HEK293 (cell line): ENCODE measurements at regions not wholly inside any gene's neighbourhood (a gene's known extent, or its start where the extent isn't known, plus 50 kb on each side); places are given as distances from the start of the nearest gene placed in this dataset.

Experiments used
- CTCF ChIA-PET: fragments of 350-600 bp; formaldehyde crosslinking; extraction: SDS; loops from one replicate; lab custom pipeline; 2021; ENCODE audit warnings: antibody characterized with exemption; lab: Yijun Ruan, JAX
- POLR2A ChIA-PET: fragments of 300-600 bp; formaldehyde crosslinking; extraction: SDS; loops from one replicate; lab custom pipeline; 2020; ENCODE audit warnings: antibody characterized with exemption, inconsistent platforms; lab: Yijun Ruan, JAX
- H3K27ac ChIP-seq: fragments of 200-500 bp; sonication (Bioruptor generic); 2 replicates; pipeline ENCODE4 v1.5.1; 2014; ENCODE audit warnings: low read depth, low read length, control low read depth, inconsistent platforms; ENCODE audit errors: extremely low read depth
- H3K36me3 ChIP-seq, 2 experiments: fragments of 200-500 bp in 1 of 2; sonication (Bioruptor generic) in 1 of 2; 1 replicate in 1 of 2; 2 replicates in 1 of 2; pipeline ENCODE4 v1.5.1; 2014 to 2017; ENCODE audit warnings: inconsistent platforms in 2 of 2, low read length in 2 of 2; ENCODE audit not compliant: control insufficient read depth in 2 of 2, insufficient read depth in 1 of 2
- H3K4me1 ChIP-seq: fragments of 200-500 bp; sonication (Bioruptor generic); 2 replicates; pipeline ENCODE4 v1.5.1; 2014; ENCODE audit warnings: mild to moderate bottlenecking, low read length, inconsistent platforms; ENCODE audit not compliant: control insufficient read depth, insufficient read depth
- H3K4me3 ChIP-seq: 2 replicates; pipeline ENCODE4 v1.5.1; 2011; ENCODE audit warnings: low read depth, mild to moderate bottlenecking, control low read depth, low read length, moderate library complexity
- H3K9me3 ChIP-seq: fragments of 200-500 bp; sonication (Bioruptor generic); 2 replicates; pipeline ENCODE4 v1.5.1; 2014; ENCODE audit warnings: low read depth, low read length, inconsistent platforms; ENCODE audit not compliant: control insufficient read depth, insufficient read depth
- KLF1 ChIP-seq: fragments of 450-650 bp; formaldehyde crosslinking; IDR thresholded peaks from 2 replicates; pipeline ENCODE4 v1.5.1; 2016; ENCODE audit warnings: missing biosample characterization, missing genetic modification characterization
- MEIS1 ChIP-seq: sonication (generic); formaldehyde crosslinking; IDR thresholded peaks from 2 replicates; pipeline ENCODE4 v1.8.1; 2022; ENCODE audit warnings: missing genetic modification reagents, mild to moderate bottlenecking, borderline replicate concordance
- MZF1 ChIP-seq: fragments of 450-650 bp; formaldehyde crosslinking; IDR thresholded peaks from 2 replicates; pipeline ENCODE4 v1.5.1; 2017; ENCODE audit warnings: missing biosample characterization, missing genetic modification characterization, borderline replicate concordance
- SP2 ChIP-seq: fragments of 450-650 bp; formaldehyde crosslinking; IDR thresholded peaks from 2 replicates; pipeline ENCODE4 v1.5.1; 2016; ENCODE audit warnings: missing biosample characterization, missing genetic modification characterization
- ZIC2 ChIP-seq: fragments of 450-650 bp; formaldehyde crosslinking; IDR thresholded peaks from 2 replicates; pipeline ENCODE4 v1.5.1; 2016; ENCODE audit warnings: missing biosample characterization, missing genetic modification characterization
- ZNF174 ChIP-seq: fragments of 450-650 bp; formaldehyde crosslinking; IDR thresholded peaks from 2 replicates; pipeline ENCODE4 v1.5.0; 2017; ENCODE audit warnings: missing biosample characterization, mild to moderate bottlenecking, missing genetic modification characterization
- ZNF2 ChIP-seq: fragments of 450-650 bp; formaldehyde crosslinking; IDR thresholded peaks from 2 replicates; pipeline ENCODE4 v1.5.1; 2016; ENCODE audit warnings: missing biosample characterization, missing genetic modification characterization
- ZNF221 ChIP-seq: fragments of 450-650 bp; formaldehyde crosslinking; IDR thresholded peaks from 2 replicates; pipeline ENCODE4 v1.5.1; 2017; ENCODE audit warnings: missing biosample characterization, missing genetic modification characterization, borderline replicate concordance
- ZNF248 ChIP-seq: fragments of 450-650 bp; formaldehyde crosslinking; IDR thresholded peaks from 2 replicates; pipeline ENCODE4 v1.5.1; 2017; ENCODE audit warnings: missing biosample characterization, missing genetic modification characterization
- ZNF292 ChIP-seq: fragments of 450-650 bp; formaldehyde crosslinking; IDR thresholded peaks from 2 replicates; pipeline ENCODE4 v1.5.1; 2016; ENCODE audit warnings: low read depth, missing biosample characterization, missing genetic modification characterization, borderline replicate concordance
- ZNF311 ChIP-seq: fragments of 450-650 bp; formaldehyde crosslinking; IDR thresholded peaks from 2 replicates; pipeline ENCODE4 v1.5.1; 2017; ENCODE audit warnings: missing biosample characterization, missing genetic modification characterization, borderline replicate concordance
- ZNF404 ChIP-seq: fragments of 450-650 bp; formaldehyde crosslinking; IDR thresholded peaks from 2 replicates; pipeline ENCODE4 v1.5.1; 2017; ENCODE audit warnings: missing biosample characterization, missing genetic modification characterization
- ZNF76 ChIP-seq: fragments of 450-650 bp; formaldehyde crosslinking; IDR thresholded peaks from 2 replicates; pipeline ENCODE4; 2016; ENCODE audit warnings: low read depth, missing biosample characterization, missing genetic modification characterization, borderline replicate concordance
- ZNF791 ChIP-seq: fragments of 450-650 bp; formaldehyde crosslinking; IDR thresholded peaks from 2 replicates; pipeline ENCODE4 v1.5.1; 2016; ENCODE audit warnings: missing biosample characterization, missing genetic modification characterization
- TF ChIP-seq, protein P1 (sequence below): fragments of 450-650 bp; formaldehyde crosslinking; IDR thresholded peaks from 2 replicates; pipeline ENCODE4 v1.5.1; 2016; ENCODE audit warnings: missing biosample characterization, missing genetic modification characterization, borderline replicate concordance
- TF ChIP-seq, protein P2 (sequence below): fragments of 450-650 bp; formaldehyde crosslinking; IDR thresholded peaks from 2 replicates; pipeline ENCODE4 v1.5.1; 2016; ENCODE audit warnings: missing biosample characterization, missing genetic modification characterization

DNA sequence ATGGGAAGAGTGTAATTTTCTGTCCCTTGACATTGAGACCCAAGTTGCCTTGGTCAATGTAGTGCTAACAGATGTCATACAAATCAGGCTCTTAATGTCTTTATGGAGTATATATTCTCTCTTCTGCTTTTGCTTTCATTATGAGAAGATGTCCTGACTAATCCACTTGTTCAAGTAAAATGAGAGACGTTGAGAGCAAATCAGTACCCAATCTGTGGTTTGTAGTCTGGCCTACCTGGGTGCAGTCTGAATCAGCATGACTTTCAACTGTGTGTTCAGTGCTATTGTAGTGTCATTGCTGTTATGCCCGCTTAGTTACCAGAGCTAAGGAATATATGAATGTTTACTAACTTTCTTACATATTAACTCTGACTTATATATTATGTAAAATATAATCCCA, 612.4 kb downstream of the ANKRD7 start (continued):
- TF ChIP-seq ZNF2 (tag by site-specific recombination) (no peak), ZIC2 (no peak), ZNF221 (tag by site-specific recombination) (no peak), ZNF76 (tag by site-specific recombination) (no peak)
- TF ChIP-seq, protein P1, sequence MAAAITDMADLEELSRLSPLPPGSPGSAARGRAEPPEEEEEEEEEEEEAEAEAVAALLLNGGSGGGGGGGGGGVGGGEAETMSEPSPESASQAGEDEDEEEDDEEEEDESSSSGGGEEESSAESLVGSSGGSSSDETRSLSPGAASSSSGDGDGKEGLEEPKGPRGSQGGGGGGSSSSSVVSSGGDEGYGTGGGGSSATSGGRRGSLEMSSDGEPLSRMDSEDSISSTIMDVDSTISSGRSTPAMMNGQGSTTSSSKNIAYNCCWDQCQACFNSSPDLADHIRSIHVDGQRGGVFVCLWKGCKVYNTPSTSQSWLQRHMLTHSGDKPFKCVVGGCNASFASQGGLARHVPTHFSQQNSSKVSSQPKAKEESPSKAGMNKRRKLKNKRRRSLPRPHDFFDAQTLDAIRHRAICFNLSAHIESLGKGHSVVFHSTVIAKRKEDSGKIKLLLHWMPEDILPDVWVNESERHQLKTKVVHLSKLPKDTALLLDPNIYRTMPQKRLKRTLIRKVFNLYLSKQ (tag by site-specific recombination) = no peak

DNA sequence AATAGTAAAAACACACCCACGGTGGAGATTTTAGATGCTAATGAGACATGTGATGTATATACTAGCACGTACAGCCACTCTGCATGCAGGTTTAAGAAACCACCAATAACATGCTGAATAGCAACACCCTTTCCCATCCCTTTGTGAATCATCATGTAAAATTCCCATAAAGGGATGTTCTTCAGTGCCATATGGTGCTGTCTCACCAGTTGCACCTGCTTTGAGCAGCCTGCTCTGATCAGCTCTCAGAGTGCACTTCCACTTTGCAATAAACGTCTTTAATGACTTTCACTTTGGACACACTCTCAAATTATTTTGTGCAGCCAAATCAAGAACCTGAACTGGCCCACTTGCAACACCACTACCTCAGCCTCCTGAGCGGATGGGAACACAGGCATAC, 615.0 kb downstream of the ANKRD7 start:
- Histone ChIP-seq H3K9me3 (no peaks in the 10 kb centered on the region), H3K4me1 (no peaks in the 10 kb centered on the region), H3K36me3 (no peaks in the 10 kb centered on the region), H3K27ac (no peak overlapping the region)
- CTCF ChIA-PET = no interaction called here
- TF ChIP-seq ZNF791 (no peak), KLF1 (tag by site-specific recombination) (no peak), MEIS1 (CRISPR knock-in tag) (no peak), MZF1 (no peak), ZNF292 (tag by site-specific recombination) (no peak)
- TF ChIP-seq, all 188 proteins: peak for 0
- POLR2A ChIA-PET = no interaction called here
- H3K4me3 ChIP-seq = no peak overlapping the region

DNA sequence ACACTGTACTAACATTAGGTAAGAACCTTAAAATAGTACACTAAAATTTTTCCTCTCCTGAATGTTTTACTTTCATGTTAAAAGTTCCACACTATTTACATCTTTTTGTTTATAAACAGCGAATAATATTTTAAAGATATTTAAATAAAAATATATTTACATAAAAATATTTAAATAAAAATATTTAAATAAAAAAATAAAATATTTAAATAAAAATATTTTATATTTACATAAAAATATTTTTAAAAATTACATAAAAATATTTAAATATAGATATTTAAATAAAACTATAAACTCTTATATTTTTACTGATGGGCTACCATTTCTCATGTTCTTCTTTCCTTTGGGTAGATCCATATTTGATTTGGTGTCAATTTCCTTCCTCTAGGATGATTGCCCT, 619.0 kb downstream of the ANKRD7 start:
- H3K4me3 ChIP-seq = no peak overlapping the region
- ChIA-PET CTCF (no interaction called here), POLR2A (no interaction called here)
- TF ChIP-seq ZNF174 (tag by site-specific recombination) = no peak
- no peaks in the 10 kb centered on the region for H3K9me3 ChIP-seq
- H3K27ac ChIP-seq = no peak overlapping the region
- no peaks in the 10 kb centered on the region for H3K4me1 ChIP-seq
- no peaks in the 10 kb centered on the region for H3K36me3 ChIP-seq

DNA sequence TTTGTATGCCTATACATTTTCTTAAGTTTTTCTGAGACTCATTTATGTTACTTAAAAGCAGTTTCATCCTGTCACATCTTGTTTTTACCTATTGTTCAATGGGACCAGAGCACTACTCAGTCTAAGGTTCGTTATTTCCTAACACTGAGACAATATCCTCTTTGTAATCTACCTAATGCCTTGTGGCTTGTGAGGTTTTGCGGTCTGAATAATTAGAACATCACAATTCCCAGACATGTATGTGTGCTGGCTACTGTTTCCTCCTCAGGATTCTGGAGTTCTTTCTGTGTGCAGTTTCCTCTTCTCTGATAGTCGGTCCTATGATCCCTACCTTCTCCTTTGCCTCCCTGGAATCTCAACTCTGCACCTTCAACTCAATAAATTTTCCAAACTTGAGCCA, 620.2 kb downstream of the ANKRD7 start:
- H3K36me3 ChIP-seq = no peaks in the 10 kb centered on the region
- ChIA-PET POLR2A (no interaction called here), CTCF (no interaction called here)
- no peak overlapping the region for H3K27ac ChIP-seq
- TF ChIP-seq, protein P2, sequence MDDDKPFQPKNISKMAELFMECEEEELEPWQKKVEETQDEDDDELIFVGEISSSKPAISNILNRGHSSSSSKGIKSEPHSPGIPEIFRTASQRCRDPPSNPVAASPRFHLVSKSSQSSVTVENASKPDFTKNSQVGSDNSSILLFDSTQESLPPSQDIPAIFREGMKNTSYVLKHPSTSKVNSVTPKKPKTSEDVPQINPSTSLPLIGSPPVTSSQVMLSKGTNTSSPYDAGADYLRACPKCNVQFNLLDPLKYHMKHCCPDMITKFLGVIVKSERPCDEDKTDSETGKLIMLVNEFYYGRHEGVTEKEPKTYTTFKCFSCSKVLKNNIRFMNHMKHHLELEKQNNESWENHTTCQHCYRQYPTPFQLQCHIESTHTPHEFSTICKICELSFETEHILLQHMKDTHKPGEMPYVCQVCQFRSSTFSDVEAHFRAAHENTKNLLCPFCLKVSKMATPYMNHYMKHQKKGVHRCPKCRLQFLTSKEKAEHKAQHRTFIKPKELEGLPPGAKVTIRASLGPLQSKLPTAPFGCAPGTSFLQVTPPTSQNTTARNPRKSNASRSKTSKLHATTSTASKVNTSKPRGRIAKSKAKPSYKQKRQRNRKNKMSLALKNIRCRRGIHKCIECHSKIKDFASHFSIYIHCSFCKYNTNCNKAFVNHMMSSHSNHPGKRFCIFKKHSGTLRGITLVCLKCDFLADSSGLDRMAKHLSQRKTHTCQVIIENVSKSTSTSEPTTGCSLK (tag by site-specific recombination) = no peak
- TF ChIP-seq ZNF311 (tag by site-specific recombination) = no peak
- TF ChIP-seq ZNF248 = no peak
- TF ChIP-seq ZNF404 (tag by site-specific recombination) = no peak
- no peak for TF ChIP-seq SP2 (tag by site-specific recombination)
- TF ChIP-seq, all 188 proteins: peak for 0
- Histone ChIP-seq H3K4me3 (no peak overlapping the region), H3K9me3 (no peaks in the 10 kb centered on the region), H3K4me1 (no peaks in the 10 kb centered on the region)
